ENCODE measurements at regions not wholly inside any gene's neighbourhood (a gene's known extent, or its start where the extent isn't known, plus 50 kb on each side); places are given as distances from the start of the nearest gene placed in this dataset.

GRCh38 chr13:80226645-80227044 is 114.3 kb downstream of the SPRY2 start:
- TF ChIP-seq CTCF (IDR thresholded peaks at IDR 0.05 in 2 of 3, conservative IDR thresholded peaks at IDR 0.05 in 1 of 3; ENCODE audit: control insufficient read depth in 2 of 3, extremely low read depth in 1 of 3, insufficient read depth in 1 of 3, low read depth in 3 of 3, low read length in 3 of 3) (no peak), CHD4 (IDR thresholded peaks at IDR 0.05) (no peak), YY1 (IDR thresholded peaks at IDR 0.05; ENCODE audit: low read depth, low read length) (no peak), ATF3 (IDR thresholded peaks at IDR 0.05; ENCODE audit: borderline replicate concordance, extremely low read depth, low read depth, low read length) (no peak), ESRRA (IDR thresholded peaks at IDR 0.05; ENCODE audit: low read length) (no peak), SUPT20H (IDR thresholded peaks at IDR 0.05; ENCODE audit: borderline replicate concordance, control insufficient read depth, low read depth, low read length) (no peak), RELA (IDR thresholded peaks at IDR 0.05; ENCODE audit: borderline replicate concordance, partially characterized antibody) (no peak), FOXM1 (IDR thresholded peaks at IDR 0.05; ENCODE audit: low read depth, low read length) (no peak), TCF12 (IDR thresholded peaks at IDR 0.05; ENCODE audit: low read depth, low read length) (no peak), NFYB (IDR thresholded peaks at IDR 0.05; ENCODE audit: insufficient read depth, low read depth, low read length) (no peak), EZH2 (IDR thresholded peaks at IDR 0.05; ENCODE audit: borderline replicate concordance, control insufficient read depth, low read depth, low read length) (no peak), EP300 (IDR thresholded peaks at IDR 0.05; ENCODE audit: borderline replicate concordance in 1 of 2, control insufficient read depth in 1 of 2, low read depth in 2 of 2, low read length in 2 of 2) (no peak), ZNF622 (IDR thresholded peaks at IDR 0.05) (no peak), ZBTB33 (IDR thresholded peaks at IDR 0.05) (no peak)

Data from GM12878 (cell line).